SK-N-MC (cell line): ENCODE measurements at regions not wholly inside any gene's neighbourhood (a gene's known extent, or its start where the extent isn't known, plus 50 kb on each side); places are given as distances from the start of the nearest gene placed in this dataset.

Source experiments
- DNase-seq: peaks from one replicate; pipeline ENCODE4 v3.0.0-alpha.2; 2011; ENCODE audit warnings: low read depth, low spot score
- H3K27ac ChIP-seq: fragments of 200-600 bp; sonication (generic); 2 replicates; pipeline ENCODE4 v1.5.1; 2016; ENCODE audit warnings: mixed run types
- H3K36me3 ChIP-seq: fragments of 200-600 bp; sonication (generic); 2 replicates; pipeline ENCODE4 v1.6.1; 2017; ENCODE audit warnings: antibody characterized with exemption, low read length, mixed read lengths; ENCODE audit not compliant: insufficient read depth
- H3K4me3 ChIP-seq: fragments of 200-600 bp; sonication (generic); 2 replicates; pipeline ENCODE4 v1.5.1; 2016
- H3K9ac ChIP-seq: fragments of 200-600 bp; sonication (generic); 2 replicates; pipeline ENCODE4 v1.8.0; 2017; ENCODE audit warnings: mixed run types, mixed read lengths; ENCODE audit not compliant: insufficient read length
- H3K9me3 ChIP-seq: fragments of 200-600 bp; sonication (generic); 2 replicates; pipeline ENCODE4 v1.6.1; 2017; ENCODE audit warnings: low read depth, mild to moderate bottlenecking, antibody characterized with exemption, low read length, moderate library complexity, mixed read lengths
- EZH2 ChIP-seq: fragments of 200-600 bp; sonication (generic); IDR thresholded peaks from one replicate; pipeline ENCODE4 v1.6.1; 2017; ENCODE audit warnings: antibody characterized with exemption
- FOXP2 ChIP-seq: optimal IDR thresholded peaks from 2 replicates; pipeline ENCODE3; 2011; ENCODE audit warnings: mild to moderate bottlenecking, moderate library complexity; ENCODE audit not compliant: insufficient read depth; ENCODE audit errors: extremely low read length, control extremely low read depth
- POLR2AphosphoS5 ChIP-seq: IDR thresholded peaks from 2 replicates; pipeline ENCODE4 v1.6.1; 2012; ENCODE audit warnings: mild to moderate bottlenecking, low read depth, low read length, borderline replicate concordance

DNA sequence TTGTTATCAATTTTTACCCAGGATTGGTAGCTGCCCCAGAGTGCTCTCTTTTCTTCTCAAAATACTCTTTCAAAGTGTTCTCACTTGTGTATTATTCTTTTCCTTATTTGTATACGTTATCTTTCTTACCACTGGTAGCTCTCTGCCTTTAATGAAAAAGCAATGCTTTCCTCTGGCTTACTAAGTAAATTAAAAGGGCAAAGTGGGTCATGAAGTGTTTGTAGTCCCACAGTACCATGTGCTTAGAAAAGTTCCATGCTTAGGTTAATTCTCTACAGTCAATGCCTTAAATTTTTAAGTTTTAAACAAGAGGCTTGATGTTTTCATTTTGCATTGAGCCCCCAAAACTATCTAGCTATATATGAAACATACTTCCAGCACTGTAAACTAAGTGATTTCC is 300.2 kb downstream of the ASXL3 start:
- H3K9me3 ChIP-seq = no peaks in the 10 kb centered on the region
- no peak overlapping the region for H3K4me3 ChIP-seq
- H3K27ac ChIP-seq = no peak overlapping the region
- DNase-seq = no peak
- TF ChIP-seq EZH2 (no peak), POLR2AphosphoS5 (no peak)
- no peaks in the 10 kb centered on the region for H3K36me3 ChIP-seq
- no peak overlapping the region for H3K9ac ChIP-seq

DNA sequence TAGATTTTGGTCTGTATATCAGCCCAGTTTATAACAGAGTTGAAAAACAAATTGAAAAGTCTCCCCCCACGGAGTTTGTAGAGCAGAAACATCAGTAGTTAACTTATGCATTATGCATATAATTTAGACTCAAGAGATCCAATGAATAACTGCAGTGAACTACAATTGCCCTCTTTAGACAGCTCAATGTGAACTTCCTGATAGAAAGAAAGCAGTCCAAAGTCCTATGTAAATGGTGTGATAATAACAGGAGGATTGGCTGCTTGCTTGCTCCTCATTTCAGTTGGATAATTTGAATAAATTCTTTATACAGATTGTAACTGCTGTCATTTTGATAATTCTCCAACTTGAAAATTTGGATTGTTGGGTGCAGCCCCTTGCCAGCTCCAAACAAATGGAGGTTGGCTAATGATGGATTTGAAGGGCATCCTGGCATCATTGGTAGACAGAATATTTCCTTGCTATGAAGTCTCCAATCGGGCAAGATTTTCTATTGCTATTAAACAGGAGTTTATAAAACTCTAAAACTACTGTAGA is 297.1 kb downstream of the ASXL3 start:
- H3K9me3 ChIP-seq = no peaks in the 10 kb centered on the region
- no peak for TF ChIP-seq POLR2AphosphoS5
- TF ChIP-seq FOXP2 = no peak
- TF ChIP-seq EZH2 = no peak
- H3K27ac ChIP-seq = no peak overlapping the region
- H3K9ac ChIP-seq = no peak overlapping the region
- H3K36me3 ChIP-seq = no peaks in the 10 kb centered on the region
- no peak overlapping the region for H3K4me3 ChIP-seq
- DNase-seq = no peak

DNA sequence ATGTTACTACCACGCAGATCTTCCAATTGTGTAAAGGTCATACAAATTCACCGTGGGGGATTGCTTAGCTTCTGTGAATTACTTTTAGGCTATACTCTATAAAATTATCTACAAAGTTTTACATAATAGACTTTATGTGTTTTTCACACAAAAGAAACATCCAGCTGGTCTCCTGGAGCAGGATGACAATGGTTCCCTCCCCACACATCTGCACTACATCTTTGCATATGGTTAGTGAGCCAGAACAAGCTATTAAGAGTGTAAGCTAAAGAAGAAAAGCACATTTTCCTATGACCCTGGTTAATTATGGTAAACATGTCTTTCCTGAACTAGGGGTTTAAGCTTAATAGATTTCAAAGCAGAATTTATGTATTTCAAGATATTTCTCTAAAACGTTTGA is 295.1 kb downstream of the ASXL3 start:
- H3K27ac ChIP-seq = no peak overlapping the region
- H3K9ac ChIP-seq = no peak overlapping the region
- no peak overlapping the region for H3K4me3 ChIP-seq
- TF ChIP-seq FOXP2 (no peak), POLR2AphosphoS5 (no peak), EZH2 (no peak)
- DNase-seq = no peak
- no peaks in the 10 kb centered on the region for H3K36me3 ChIP-seq
- H3K9me3 ChIP-seq = no peaks in the 10 kb centered on the region

DNA sequence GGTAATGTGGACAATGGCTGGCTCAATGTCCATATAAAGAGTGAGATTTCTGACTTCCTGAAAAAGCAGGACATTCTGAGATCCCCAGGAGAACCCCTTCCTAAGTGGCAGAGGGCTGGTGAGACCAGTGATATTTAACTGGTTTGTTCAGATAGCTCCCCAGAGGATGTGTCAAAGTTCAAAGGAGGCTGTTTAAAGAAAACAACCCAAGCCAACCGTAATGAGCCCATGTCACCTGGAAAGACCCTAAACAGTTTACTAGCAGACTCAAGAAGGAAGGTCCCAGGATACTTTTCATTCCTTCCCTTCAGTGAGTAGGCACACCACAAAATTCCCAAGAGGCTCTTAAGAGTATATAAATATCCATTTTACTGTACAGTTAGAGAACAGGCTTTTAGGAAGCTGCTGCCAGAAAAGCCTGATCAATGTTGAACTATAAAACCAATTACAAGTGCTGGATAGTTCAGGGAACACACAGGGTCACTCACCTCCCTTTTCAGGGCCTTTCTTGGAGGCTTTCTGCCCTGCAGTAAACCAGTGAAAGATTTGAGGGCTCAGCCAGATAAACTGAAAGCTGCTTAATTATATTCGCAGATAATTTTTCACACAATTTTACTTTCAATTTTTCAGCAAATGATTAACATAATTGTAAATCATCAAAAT is 293.5 kb downstream of the ASXL3 start:
- TF ChIP-seq EZH2 (no peak), POLR2AphosphoS5 (no peak), FOXP2 (no peak)
- Histone ChIP-seq H3K27ac (no peak overlapping the region), H3K36me3 (no peaks in the 10 kb centered on the region), H3K9ac (no peak overlapping the region), H3K9me3 (no peaks in the 10 kb centered on the region), H3K4me3 (no peak overlapping the region; the same call in 1 of the 2 replicates)
- DNase-seq = no peak

DNA sequence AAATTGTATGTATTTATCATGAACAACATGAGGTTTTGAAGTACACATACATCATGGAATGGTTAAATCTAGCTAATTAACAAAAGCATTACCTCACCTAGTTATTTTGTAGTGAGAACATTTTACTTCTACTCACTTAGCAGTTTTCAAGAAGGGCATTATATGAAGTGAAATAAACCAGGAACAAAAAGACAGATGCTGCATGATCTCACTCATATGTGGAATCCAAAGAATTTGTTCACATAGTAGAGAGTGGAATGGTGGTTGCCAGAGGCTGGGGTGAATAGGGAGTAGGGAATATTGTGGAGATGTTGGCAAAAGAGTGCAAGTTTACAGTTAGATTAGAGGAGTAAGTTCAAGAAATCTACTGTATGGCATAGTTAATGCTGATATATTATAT is 292.0 kb downstream of the ASXL3 start:
- no peak overlapping the region for H3K9ac ChIP-seq
- H3K9me3 ChIP-seq = no peaks in the 10 kb centered on the region
- DNase-seq = no peak
- no peak overlapping the region for H3K4me3 ChIP-seq
- H3K27ac ChIP-seq = no peak overlapping the region
- no peak for TF ChIP-seq POLR2AphosphoS5
- no peak for TF ChIP-seq FOXP2
- no peak for TF ChIP-seq EZH2
- no peaks in the 10 kb centered on the region for H3K36me3 ChIP-seq

DNA sequence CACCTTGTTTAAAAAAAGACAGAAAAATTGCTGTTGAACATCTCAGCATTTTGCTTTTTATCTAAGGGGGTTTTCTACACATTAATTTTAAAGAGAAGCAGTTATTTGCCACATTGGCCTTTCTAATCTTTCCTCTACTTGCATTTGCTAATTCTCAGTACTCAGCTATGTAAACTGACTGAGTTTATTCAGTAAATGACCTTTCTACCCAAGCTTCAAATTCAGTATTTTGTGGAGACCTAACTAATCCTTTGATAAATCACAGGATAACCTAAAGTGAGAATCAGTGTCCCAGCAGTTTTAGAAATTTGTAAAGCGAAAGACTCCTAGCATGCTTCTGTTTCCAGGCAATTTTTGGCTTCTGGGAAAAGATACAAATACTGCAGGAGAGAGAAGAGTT is 288.4 kb downstream of the ASXL3 start:
- Histone ChIP-seq H3K9me3 (no peaks in the 10 kb centered on the region), H3K27ac (no peak overlapping the region), H3K36me3 (no peaks in the 10 kb centered on the region), H3K4me3 (no peak overlapping the region), H3K9ac (no peak overlapping the region)
- no peak for TF ChIP-seq POLR2AphosphoS5
- TF ChIP-seq EZH2 = no peak
- TF ChIP-seq FOXP2 = no peak
- DNase-seq = no peak

DNA sequence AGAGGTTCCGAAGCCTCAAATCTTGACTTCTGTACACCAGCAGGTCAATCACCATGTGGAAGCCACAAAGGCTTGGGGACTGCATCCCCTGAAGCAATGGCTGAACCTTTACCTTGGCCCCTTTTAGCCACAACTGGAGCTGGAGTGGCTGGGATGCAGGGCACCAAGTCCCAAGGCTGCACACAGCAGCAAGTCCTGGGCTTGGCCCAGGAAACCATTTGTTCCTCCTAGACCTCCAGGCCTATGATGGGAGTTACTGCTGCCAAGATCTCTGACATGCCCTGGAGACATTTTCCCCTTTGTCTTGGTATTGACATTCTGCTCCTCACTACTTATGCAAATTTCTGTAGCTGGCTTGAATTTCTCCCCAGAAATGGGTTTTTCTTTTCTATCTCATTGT is 285.9 kb downstream of the ASXL3 start:
- TF ChIP-seq FOXP2 = no peak
- no peak for TF ChIP-seq POLR2AphosphoS5
- no peak for TF ChIP-seq EZH2
- H3K4me3 ChIP-seq = no peak overlapping the region
- H3K9ac ChIP-seq = no peak overlapping the region
- no peaks in the 10 kb centered on the region for H3K9me3 ChIP-seq
- no peaks in the 10 kb centered on the region for H3K36me3 ChIP-seq
- DNase-seq = no peak
- no peak overlapping the region for H3K27ac ChIP-seq

DNA sequence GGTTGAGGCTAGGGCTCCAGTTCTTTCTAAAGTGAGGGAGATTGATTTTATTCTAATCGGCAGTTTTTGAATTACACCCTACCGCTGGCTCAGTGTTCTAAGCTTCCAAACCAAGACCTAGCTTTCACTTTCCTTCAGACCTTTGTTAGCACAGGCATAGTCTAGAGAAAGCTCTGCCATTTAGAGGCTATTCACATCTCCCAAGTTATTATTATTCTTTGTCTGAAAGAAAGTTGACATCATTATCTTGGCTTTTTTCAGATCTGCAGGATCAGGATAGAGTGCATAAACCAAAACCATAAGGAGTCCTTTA is 276.8 kb downstream of the ASXL3 start:
- no peaks in the 10 kb centered on the region for H3K36me3 ChIP-seq
- H3K27ac ChIP-seq = no peak overlapping the region

More for the DNA sequence above, 276.8 kb downstream of the ASXL3 start:
- DNase-seq = no peak
- TF ChIP-seq EZH2 (no peak), FOXP2 (no peak), POLR2AphosphoS5 (no peak)
- no peaks in the 10 kb centered on the region for H3K9me3 ChIP-seq
- no peak overlapping the region for H3K4me3 ChIP-seq
- H3K9ac ChIP-seq = no peak overlapping the region
